NT2/D1 (cell line): ENCODE measurements at regions not wholly inside any gene's neighbourhood (a gene's known extent, or its start where the extent isn't known, plus 50 kb on each side); places are given as distances from the start of the nearest gene placed in this dataset.

ENCODE experiments used
- SUZ12 ChIP-seq: IDR thresholded peaks from 2 replicates; pipeline ENCODE4 v1.6.1; 2011; ENCODE audit not compliant: insufficient read length, insufficient read depth; ENCODE audit errors: extremely low read depth
- YY1 ChIP-seq: IDR thresholded peaks from 2 replicates; pipeline ENCODE4 v1.6.1; 2011; ENCODE audit not compliant: insufficient read length, insufficient read depth
- ZNF274 ChIP-seq: IDR thresholded peaks from 2 replicates; pipeline ENCODE4 v1.6.1; 2011; ENCODE audit warnings: mild to moderate bottlenecking, low read depth, low read length

- TF ChIP-seq ZNF274 (no peak), YY1 (no peak), SUZ12 (no peak)
Measured at GRCh38 chr10:60532696-60533468, 143.2 kb upstream of the ANK3 start.
